GM18505 (cell line): ENCODE measurements at regions not wholly inside any gene's neighbourhood (a gene's known extent, or its start where the extent isn't known, plus 50 kb on each side); places are given as distances from the start of the nearest gene placed in this dataset.
"Not testable (repeated sequence)": the region's sequence is repeated elsewhere in the genome, so short reads cannot be mapped to it uniquely, and the experiment has no call there.

ENCODE experiments used
- ATAC-seq: cut with Tn5 transposase; IDR thresholded peaks from one replicate; pipeline ENCODE4 v1.9.1; 2021; ENCODE audit not compliant: unreplicated experiment
- POLR2A ChIP-seq: IDR thresholded peaks from 4 replicates; pipeline ENCODE4 v1.6.1; 2011; ENCODE audit warnings: borderline replicate concordance; ENCODE audit not compliant: insufficient read depth, insufficient read length; ENCODE audit errors: extremely low read depth

DNA sequence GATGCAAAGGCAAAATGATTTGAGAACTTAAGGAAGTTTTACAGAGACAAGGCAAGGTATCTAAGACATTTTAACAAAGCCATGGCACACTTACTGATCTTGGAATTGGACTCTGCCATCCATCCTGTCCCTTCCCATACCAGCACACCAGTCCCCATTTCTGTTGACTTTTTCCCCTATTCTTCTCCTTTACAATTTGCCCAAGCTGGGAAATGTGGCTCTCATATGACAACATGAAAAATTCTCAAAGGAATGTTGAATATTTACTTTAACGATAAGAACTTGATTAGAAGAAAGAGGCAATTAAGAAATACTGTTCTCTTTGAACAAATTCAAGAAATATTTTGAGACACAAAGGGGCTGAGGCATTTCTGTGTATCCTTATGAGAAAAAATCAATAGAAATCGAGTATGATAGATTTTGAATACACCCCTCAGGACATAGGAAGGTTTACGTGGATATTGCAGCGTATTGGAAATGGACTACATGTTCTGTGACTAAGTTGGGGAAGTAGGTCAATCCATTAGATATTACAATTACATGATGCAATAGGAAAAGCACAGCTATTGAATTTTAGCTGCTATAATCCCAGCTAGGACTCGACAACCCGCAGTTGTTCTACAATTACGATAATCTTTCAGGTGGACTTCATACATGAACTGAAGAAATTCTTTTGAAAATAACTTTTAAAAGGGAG is 201.6 kb downstream of the TRIB2 start:
- TF ChIP-seq POLR2A, result no peak
- ATAC-seq, result no peak

DNA sequence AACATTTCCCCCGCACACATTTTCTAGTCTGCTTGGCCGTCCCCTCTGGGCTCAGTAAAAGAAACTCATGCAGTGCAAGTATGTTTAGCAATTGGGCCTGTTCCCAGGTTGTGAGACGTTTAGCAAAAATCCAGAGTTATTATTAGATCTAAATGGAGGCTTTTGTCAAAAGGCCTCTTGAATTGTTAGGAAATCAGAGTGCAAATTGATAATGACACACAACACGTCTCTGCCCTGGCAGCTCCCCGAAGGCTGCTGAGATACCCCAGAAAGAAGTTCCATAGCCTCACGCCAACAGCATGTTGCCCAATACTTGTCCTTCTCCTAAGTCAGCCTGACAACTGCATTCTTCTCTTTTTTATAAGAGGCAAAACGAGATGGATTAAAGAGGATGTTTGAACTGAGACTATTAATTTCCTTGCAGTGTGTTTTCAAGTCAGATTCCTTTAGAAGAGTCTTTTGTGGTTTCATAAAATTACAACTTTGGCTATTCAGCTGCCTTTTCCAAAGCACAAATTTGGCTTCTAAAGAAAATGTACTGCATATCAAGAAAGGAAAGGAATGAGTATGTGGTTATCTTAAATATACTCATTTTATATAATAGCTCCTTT is 202.2 kb downstream of the TRIB2 start:
- ATAC-seq, result no peak
- no peak for TF ChIP-seq POLR2A

DNA sequence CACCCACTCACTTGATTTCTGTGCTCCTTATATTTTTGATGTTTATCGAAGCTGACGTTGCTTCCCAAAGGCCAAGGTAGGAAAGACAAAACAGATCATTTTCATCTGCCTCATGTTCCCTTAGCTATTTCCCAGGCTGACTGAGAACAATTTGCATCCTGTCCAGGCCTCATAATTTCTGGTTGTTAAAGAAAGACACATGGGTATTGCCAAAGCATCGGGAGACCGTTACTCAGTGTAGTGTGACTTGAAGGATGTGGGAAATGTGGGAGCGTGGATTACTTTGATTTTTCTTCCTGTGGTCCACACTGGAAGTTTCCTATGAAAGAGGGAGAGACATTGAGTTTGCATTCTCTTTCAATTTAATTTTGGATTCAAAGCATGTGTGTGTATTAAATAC is 204.6 kb downstream of the TRIB2 start:
- no peak for TF ChIP-seq POLR2A
- no peak for ATAC-seq

DNA sequence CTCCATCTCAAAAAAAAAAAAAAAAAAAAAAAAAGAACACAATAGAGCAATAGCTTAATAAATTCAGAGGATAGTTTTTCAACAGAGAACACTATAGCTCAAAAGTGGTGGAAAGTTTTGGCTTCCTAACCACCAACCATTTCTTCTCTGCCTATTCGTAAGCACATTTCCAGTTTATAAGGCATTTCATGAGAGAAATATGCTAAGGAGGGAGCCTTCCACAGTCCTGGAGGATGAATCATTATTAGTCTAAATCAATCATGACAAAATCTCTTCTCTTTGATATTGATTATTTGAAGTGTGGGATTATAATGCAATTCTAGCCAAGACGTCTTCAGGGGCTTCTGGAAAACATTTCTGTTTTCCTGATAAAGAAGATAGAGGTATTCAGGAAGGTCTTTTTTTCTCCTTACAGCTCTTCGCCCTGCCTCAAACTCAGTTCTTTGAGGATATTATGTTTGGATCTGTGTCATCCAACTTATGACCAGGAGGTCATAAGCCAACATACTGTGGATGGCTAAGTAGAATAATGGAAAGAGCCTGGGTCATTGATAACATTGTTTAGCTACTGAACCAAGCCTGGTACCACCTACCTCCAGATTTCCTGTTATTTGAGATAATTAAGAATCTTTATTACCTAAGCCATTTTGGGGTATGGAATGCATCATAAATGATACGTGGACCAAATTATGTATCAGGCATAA is 207.3 kb downstream of the TRIB2 start:
- no peak for TF ChIP-seq POLR2A

DNA sequence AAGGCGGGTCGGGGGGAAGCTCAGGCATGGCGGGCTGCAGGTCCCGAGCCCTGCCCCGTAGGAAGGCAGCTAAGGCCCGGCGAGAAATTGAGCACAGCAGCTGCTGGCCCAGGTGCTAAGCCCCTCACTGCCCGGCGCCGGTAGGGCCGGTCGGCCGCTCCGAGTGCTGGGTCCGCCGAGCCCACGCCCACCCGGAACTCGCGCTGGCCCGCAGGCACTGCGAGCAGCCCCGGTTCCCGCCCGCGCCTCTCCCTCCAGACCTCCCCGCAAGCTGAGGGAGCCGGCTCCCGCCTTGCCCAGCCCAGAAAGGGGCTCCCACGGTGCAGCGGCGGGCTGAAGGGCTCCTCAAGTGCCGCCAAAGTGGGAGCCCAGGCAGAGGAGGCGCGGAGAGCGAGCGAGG is 209.9 kb downstream of the TRIB2 start:
- not testable (repeated sequence) for ATAC-seq

More for the DNA sequence above, 207.3 kb downstream of the TRIB2 start:
- ATAC-seq, result no peak

DNA sequence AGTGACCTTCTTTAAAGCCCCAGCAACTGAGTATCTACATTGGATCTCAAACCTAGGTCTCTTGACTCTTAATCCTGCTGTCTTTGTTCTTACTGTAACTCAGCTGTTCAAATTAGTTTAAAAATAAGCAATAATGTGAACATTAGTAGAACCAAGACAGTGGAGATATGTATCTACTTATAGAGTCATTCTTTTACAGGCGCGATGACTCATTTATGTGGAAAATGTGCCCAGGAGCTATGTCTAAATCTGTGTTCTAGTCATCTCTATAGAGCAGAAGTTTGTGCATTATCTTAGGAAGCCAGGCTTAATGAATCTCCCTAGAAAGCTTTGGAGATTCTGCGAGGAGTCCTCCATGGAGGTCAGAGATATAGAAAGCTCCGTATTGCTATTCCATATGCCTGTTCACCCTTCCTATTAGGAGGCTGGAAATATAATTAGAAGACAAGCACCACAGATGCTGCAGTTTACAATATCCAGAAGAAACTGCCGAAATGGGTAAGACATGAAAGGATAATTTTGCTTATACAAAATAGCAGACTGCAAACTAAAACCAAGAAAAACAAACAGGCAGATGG is 211.6 kb downstream of the TRIB2 start:
- no peak for TF ChIP-seq POLR2A
- ATAC-seq, result no peak

DNA sequence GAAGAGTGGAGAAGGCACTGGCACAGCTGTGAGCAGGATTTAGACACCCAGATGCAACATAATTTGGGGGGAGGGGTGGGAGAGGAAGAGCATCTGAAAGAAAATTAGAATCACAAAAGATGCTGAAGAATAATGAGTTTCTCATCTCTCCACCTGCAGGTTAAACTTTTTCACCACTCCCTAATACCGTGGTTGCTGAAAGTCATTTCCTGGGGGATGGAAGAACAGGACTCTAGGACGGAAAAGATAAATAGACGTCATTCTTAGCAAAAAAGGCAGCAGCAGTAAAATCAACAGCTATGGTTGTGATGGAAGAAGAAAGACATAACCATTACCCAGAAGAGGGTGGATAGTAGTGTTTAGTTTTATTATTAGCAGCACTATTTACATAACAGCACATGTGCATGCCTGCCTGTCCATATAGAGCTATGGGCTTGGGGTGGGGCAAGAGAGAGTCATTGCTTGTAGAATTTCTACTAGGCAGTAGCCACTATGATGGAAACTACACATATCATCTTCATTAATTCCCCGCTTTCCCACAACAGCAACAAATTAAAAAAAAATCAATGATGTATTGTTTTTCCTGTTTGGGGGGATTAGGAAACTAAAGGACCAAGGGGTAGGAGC is 212.2 kb downstream of the TRIB2 start:
- no peak for TF ChIP-seq POLR2A
- no peak for ATAC-seq

DNA sequence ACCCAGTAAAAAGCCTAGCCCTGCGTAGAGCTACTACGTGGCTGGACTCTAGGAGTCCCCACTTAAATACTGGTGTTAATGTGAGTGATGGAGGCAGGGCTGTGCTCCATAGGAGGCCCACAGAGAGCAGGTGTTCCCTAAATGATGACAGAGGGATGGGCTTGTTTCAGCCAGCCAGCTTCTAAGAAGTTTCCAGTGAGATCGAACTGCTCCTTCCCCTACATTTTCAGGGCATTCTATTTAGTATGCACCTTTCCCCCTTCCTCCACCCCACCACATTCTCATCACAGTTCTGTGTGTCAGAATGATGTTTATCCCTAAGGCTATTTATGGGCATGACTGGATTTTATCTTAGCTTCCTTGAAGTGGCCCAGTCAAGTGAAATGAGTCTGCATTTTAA is 213.0 kb downstream of the TRIB2 start:
- TF ChIP-seq POLR2A, result no peak
- ATAC-seq, result no peak

DNA sequence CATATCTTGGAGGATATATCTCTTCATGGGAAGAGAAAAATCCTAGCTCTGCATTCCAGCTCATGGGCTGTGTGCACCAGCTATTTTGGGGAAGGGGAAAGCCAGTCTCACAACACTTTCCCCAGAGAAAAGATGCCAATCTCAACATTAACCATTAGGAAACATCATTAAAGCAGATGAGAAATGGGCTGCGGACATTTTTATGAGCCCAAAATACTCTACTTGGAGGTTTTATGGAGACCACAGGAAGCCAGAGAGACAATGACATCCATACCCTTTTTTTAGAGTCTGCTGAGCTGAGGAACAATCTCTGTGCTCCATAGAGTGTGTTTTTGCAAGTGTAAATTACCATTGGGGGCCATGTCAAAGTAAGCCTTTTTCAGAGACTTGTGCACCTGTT is 213.7 kb downstream of the TRIB2 start:
- no peak for ATAC-seq
- TF ChIP-seq POLR2A, result no peak

DNA sequence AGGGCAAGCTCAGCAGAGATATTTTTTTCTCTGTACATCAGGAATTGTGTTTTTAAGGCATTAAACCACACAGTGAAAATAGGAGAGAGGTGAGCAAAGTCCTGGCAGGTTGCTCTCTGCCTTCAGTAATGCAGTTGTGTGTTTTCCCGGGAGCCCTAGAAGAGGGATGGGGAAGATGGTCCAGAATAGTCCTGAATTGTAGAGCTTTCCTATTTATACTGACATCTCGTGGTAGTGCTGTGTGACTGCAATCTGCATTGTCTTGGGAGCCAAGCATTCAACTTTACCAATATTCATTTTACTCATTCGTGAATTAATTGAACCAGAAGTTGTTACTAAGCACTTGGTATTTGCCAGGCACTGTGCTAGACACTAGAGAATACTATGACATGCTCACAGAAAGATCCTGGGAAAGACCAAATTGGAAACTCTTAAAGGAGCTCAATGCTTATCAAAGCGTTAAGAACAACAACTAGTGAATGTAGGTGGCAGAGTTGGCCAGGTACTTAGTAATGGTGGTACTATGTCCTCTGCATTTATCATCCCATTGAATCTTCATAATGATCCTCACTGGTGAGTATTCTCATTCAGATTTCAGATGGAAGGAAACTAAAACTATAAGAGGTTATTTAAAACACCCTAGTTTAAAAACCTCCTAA is 214.6 kb downstream of the TRIB2 start:
- no peak for TF ChIP-seq POLR2A
- ATAC-seq, result no peak

DNA sequence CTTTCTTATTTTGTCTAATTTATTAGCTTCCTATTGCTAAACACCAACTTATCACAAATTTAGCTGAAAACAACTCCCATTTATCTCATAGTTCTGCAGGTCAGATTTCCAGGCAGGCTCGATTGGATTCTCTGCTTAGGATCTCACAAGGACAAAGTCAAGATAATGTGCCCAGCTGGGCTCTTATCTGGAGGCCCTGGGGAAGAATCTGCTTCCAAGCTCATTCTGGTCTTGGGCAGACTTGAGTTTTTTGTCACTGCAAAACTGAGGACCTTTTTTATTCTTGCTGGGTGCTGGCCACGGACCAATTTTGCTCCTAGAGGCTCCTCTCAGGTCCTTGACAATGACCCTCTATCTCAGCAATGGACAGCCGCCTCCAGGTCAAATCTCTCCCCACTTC is 215.5 kb downstream of the TRIB2 start:
- TF ChIP-seq POLR2A, result no peak
- ATAC-seq, result no peak

DNA sequence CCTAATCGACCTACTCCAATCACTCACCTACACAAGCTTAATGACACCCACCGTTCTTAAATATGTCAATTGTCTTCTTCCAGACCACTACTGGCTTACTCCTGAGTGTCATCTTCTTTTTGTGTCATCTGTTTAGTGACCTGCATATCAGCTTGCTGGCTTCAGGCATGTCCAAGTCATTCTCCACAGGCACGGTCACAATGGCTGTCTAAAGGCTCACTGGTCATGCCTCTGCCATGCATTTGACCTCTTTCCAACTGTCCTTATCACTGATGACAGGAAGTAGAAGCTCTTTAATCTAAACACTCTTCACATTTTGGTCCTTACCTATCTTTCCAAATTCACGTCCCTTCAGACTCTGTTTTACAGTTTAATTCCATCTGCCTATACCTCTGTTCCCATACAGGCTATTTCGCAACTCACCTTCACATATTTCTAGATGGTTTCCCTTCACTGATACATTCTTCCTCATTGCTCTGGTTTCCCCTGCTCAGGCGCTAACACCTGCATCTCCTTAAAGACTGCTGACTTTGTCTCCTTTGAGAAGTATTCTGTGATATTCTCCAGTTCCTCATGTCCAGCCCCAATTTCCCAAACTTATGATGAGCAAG is 217.5 kb downstream of the TRIB2 start:
- no peak for ATAC-seq
- TF ChIP-seq POLR2A, result no peak

DNA sequence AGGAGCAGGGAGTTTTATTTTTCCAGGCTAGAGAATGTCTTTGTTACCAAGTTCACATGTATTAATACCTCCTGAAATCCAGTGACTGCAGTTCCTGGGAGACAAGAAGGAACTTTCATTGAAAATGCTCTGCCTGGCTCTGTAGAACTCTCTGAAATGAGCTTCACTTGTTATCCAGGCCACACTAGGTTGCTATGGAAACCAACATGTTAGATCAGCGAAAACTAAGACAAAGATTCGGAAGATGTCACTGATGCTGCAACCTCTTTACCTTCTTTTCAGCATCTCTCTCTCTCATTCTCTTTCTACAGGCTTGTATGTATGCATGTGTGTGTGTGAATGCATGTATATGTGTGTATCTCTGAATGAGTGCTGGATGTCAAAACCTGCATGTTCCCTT is 218.5 kb downstream of the TRIB2 start:
- ATAC-seq, result no peak
- TF ChIP-seq POLR2A, result no peak
